ENCODE measurements at regions not wholly inside any gene's neighbourhood (a gene's known extent, or its start where the extent isn't known, plus 50 kb on each side); places are given as distances from the start of the nearest gene placed in this dataset.

- Histone ChIP-seq H3K4me2 (ENCODE audit: low read depth, low read length, poor library complexity, severe bottlenecking) (no peak overlapping the region), H2AFZ (ENCODE audit: low read length) (no peak overlapping the region), H3K9me3 (ENCODE audit: insufficient read depth, low read depth, low read length) (peaks cover 7% of the 10 kb centered on the region; the same call in 1 of the 2 replicates), H3K79me2 (ENCODE audit: insufficient read depth, low read length) (no peaks in the 10 kb centered on the region), H3K27me3 (ENCODE audit: insufficient read depth, low read length, poor library complexity, severe bottlenecking) (no peaks in the 10 kb centered on the region), H3K9me2 (replicated peaks; ENCODE audit: low read depth, low read length) (no peaks in the 10 kb centered on the region), H3K4me3 (ENCODE audit: low read length, poor library complexity, severe bottlenecking) (no peak overlapping the region), H3F3A (ENCODE audit: low read depth) (no peaks in the 10 kb centered on the region), H4K20me1 (ENCODE audit: insufficient read depth, low read length, poor library complexity, severe bottlenecking) (no peaks in the 10 kb centered on the region), H3K36me3 (ENCODE audit: insufficient read depth, low read length) (no peaks in the 10 kb centered on the region), H3K4me1 (ENCODE audit: insufficient read depth, low read length, poor library complexity, severe bottlenecking) (no peaks in the 10 kb centered on the region), H3K9ac (ENCODE audit: low read depth, low read length, poor library complexity, severe bottlenecking) (no peak overlapping the region)
- TF ChIP-seq EZH2phosphoT487 (IDR thresholded peaks at IDR 0.05; ENCODE audit: borderline replicate concordance): no peak
- no peak for TF ChIP-seq CTCF (conservative IDR thresholded peaks at IDR 0.05; ENCODE audit: low read length)
These were observed 925.4 kb upstream of the ZNF722 start for GRCh38 chr7:63073286-63073685.

- TF ChIP-seq EZH2phosphoT487 (IDR thresholded peaks at IDR 0.05; ENCODE audit: borderline replicate concordance): no peak
- no peak for TF ChIP-seq CTCF (conservative IDR thresholded peaks at IDR 0.05; ENCODE audit: low read length)
- H3K4me2 ChIP-seq (ENCODE audit: low read depth, low read length, poor library complexity, severe bottlenecking): no peak overlapping the region
- no peak overlapping the region for H3K4me3 ChIP-seq (ENCODE audit: low read length, poor library complexity, severe bottlenecking)
- no peaks in the 10 kb centered on the region for H3K79me2 ChIP-seq (ENCODE audit: insufficient read depth, low read length)
- no peaks in the 10 kb centered on the region for H3K36me3 ChIP-seq (ENCODE audit: insufficient read depth, low read length)
- no peaks in the 10 kb centered on the region for H3K27me3 ChIP-seq (ENCODE audit: insufficient read depth, low read length, poor library complexity, severe bottlenecking)
- H3K9me3 ChIP-seq (ENCODE audit: insufficient read depth, low read depth, low read length): peaks cover 7% of the 10 kb centered on the region; the same call in 1 of the 2 replicates
- no peak overlapping the region for H2AFZ ChIP-seq (ENCODE audit: low read length)
- no peaks in the 10 kb centered on the region for H3K4me1 ChIP-seq (ENCODE audit: insufficient read depth, low read length, poor library complexity, severe bottlenecking)
- no peaks in the 10 kb centered on the region for H3F3A ChIP-seq (ENCODE audit: low read depth)
- no peak overlapping the region for H3K9ac ChIP-seq (ENCODE audit: low read depth, low read length, poor library complexity, severe bottlenecking)
- H4K20me1 ChIP-seq (ENCODE audit: insufficient read depth, low read length, poor library complexity, severe bottlenecking): no peaks in the 10 kb centered on the region
- H3K9me2 ChIP-seq (replicated peaks; ENCODE audit: low read depth, low read length): no peaks in the 10 kb centered on the region
These were observed 924.9 kb upstream of the ZNF722 start for GRCh38 chr7:63073736-63074135.

- Histone ChIP-seq H3K4me1 (ENCODE audit: insufficient read depth, low read length, poor library complexity, severe bottlenecking) (no peaks in the 10 kb centered on the region), H4K20me1 (ENCODE audit: insufficient read depth, low read length, poor library complexity, severe bottlenecking) (no peaks in the 10 kb centered on the region), H3K27me3 (ENCODE audit: insufficient read depth, low read length, poor library complexity, severe bottlenecking) (no peaks in the 10 kb centered on the region), H3K36me3 (ENCODE audit: insufficient read depth, low read length) (no peaks in the 10 kb centered on the region), H3K9me3 (ENCODE audit: insufficient read depth, low read depth, low read length) (peaks cover 4% of the 10 kb centered on the region; the same call in 1 of the 2 replicates), H3K4me2 (ENCODE audit: low read depth, low read length, poor library complexity, severe bottlenecking) (no peak overlapping the region), H3K4me3 (ENCODE audit: low read length, poor library complexity, severe bottlenecking) (no peak overlapping the region), H3K9ac (ENCODE audit: low read depth, low read length, poor library complexity, severe bottlenecking) (no peak overlapping the region), H3F3A (ENCODE audit: low read depth) (no peaks in the 10 kb centered on the region), H3K9me2 (replicated peaks; ENCODE audit: low read depth, low read length) (no peaks in the 10 kb centered on the region), H3K79me2 (ENCODE audit: insufficient read depth, low read length) (no peaks in the 10 kb centered on the region), H2AFZ (ENCODE audit: low read length) (no peak overlapping the region)
- TF ChIP-seq CTCF (conservative IDR thresholded peaks at IDR 0.05; ENCODE audit: low read length) (no peak), EZH2phosphoT487 (IDR thresholded peaks at IDR 0.05; ENCODE audit: borderline replicate concordance) (no peak)
These were observed 920.8 kb upstream of the ZNF722 start for GRCh38 chr7:63077841-63078240.

All from Loucy (cell line).